Mucosa of rectum (tissue), 2 donors: ENCODE measurements at regions not wholly inside any gene's neighbourhood (a gene's known extent, or its start where the extent isn't known, plus 50 kb on each side); places are given as distances from the start of the nearest gene placed in this dataset.

Experiments used
- H3K27ac ChIP-seq, 2 donors: one replicate each; pipeline ENCODE4 v1.7.0; 2013; ENCODE audit warnings: inconsistent platforms in 2 of 2, low read depth in 2 of 2, low read length in 2 of 2
- H3K27me3 ChIP-seq, 2 donors: one replicate each; pipeline ENCODE4 v1.7.0; 2013; ENCODE audit warnings: low read length in 2 of 2; ENCODE audit not compliant: control insufficient read depth in 2 of 2, insufficient read depth in 2 of 2
- H3K36me3 ChIP-seq, 2 donors: one replicate each; pipeline ENCODE4 v1.7.0; 2013; ENCODE audit warnings: low read length in 2 of 2; ENCODE audit not compliant: control insufficient read depth in 2 of 2, insufficient read depth in 2 of 2
- H3K4me1 ChIP-seq, 2 donors: one replicate each; pipeline ENCODE4 v1.7.0; 2013; ENCODE audit warnings: low read length in 2 of 2, mild to moderate bottlenecking in 1 of 2; ENCODE audit not compliant: control insufficient read depth in 2 of 2, insufficient read depth in 2 of 2
- H3K4me3 ChIP-seq, 2 donors: one replicate each; pipeline ENCODE4 v1.7.0; 2013; ENCODE audit warnings: low read length in 2 of 2
- H3K9ac ChIP-seq, 2 donors: one replicate each; pipeline ENCODE4 v1.7.0; 2013; ENCODE audit warnings: low read length in 2 of 2, low read depth in 1 of 2, mild to moderate bottlenecking in 1 of 2
- H3K9me3 ChIP-seq, 2 donors: one replicate each; pipeline ENCODE4 v1.7.0; 2013; ENCODE audit warnings: low read length in 2 of 2; ENCODE audit not compliant: control insufficient read depth in 2 of 2
- donor health status: healthy.
- donor health status: Normal muscosa, but diverticular disease.

DNA sequence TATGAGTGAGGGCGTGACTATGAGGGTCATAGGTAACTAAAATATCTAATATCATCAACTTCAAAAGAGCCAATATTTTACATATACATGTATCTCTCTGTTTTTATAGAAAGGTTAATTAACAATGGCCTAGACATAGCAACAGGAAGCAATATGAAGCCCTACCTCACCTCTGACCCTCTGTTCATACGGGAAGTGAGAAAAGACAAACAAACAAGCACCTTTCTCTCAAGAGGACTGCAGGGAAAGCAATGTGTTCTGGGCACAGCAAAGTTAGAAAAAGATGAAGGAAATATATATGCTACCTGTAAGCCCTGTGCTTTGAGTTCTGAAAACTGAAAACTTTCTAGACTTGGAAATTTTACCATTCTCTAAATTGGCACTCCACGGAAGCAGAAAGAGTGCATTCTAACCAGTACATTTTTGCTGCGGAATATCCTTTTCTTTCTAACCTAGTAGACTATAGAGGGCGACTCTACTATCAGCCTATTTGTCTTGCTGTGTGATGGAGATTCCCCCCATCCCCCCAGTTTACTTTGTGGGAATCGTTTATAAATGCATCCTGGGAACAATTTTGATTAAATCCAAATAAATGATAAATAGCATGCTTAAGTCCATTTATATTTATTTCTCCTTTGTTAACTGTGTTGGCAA lies 830.4 kb upstream of the FAT3 start:
- Histone ChIP-seq H3K9ac (no peak overlapping the region), H3K27me3 (no peaks in the 10 kb centered on the region), H3K4me1 (no peaks in the 10 kb centered on the region), H3K36me3 (no peaks in the 10 kb centered on the region), H3K27ac (no peak overlapping the region), H3K9me3 (no peaks in the 10 kb centered on the region), H3K4me3 (no peak overlapping the region)

DNA sequence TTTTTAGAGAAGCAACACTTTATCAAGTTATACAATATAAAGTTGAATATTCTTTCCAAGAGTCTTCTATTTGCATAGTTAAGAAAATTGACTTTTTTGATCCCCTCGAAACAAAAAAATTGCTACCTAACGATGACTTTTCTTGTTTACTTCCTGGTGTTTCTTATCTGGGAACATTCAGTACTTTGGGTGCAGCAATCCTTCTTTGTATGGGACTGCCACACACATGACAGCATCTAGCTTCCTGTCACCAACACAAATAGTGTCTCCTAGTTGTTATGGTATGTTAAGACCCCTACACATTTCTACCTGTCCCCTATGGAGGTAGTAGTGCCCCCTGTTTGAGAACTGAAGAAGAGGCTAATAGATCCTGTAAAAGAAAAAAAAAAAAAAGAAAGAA lies 841.7 kb upstream of the FAT3 start:
- H3K9me3 ChIP-seq: no peaks in the 10 kb centered on the region
- H3K27ac ChIP-seq: no peak overlapping the region
- no peak overlapping the region for H3K9ac ChIP-seq
- no peak overlapping the region for H3K4me3 ChIP-seq
- H3K36me3 ChIP-seq: no peaks in the 10 kb centered on the region
- no peaks in the 10 kb centered on the region for H3K4me1 ChIP-seq
- H3K27me3 ChIP-seq: no peaks in the 10 kb centered on the region

DNA sequence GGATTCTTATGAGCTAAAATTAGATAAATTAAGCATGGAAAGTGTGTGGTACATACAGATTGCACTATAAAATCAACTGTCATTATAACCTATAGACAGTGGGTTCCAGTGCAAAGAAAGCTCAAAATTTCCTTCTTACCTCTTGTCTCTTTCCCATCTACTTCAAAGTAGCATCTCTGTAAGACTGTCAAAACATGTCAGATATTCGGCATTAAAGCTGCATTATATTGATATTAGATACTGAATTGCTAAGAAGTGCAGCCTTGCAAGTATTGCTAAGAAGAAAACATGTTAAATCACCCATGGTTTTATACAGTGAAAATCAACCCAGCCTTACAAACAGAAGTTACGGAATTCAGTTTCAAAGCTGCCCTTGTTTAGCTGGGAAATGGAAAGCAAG lies 849.8 kb upstream of the FAT3 start:
- Histone ChIP-seq H3K4me1 (no peaks in the 10 kb centered on the region), H3K9ac (no peak overlapping the region), H3K9me3 (no peaks in the 10 kb centered on the region), H3K4me3 (no peak overlapping the region), H3K27ac (no peak overlapping the region), H3K36me3 (no peaks in the 10 kb centered on the region), H3K27me3 (no peaks in the 10 kb centered on the region)

DNA sequence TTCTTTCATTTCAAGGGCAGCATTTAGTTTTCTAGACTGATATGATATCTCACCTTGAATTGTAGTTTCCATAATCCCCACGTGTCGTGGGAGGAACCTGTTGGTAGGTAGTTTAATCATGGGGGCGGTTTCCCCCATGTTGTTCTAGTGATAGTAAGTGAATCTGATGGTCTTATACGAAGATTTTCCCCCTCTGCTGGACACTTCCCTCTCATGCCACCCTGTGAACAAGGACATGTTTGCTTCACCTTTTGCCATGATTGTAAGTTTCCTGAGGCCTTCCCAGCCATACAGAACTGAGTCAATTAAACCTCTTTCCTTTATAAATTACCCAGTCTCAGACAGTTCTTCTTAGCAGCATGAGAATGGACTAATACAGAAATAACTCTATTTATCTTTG lies 851.1 kb upstream of the FAT3 start:
- Histone ChIP-seq H3K9ac (no peak overlapping the region), H3K27ac (no peak overlapping the region), H3K9me3 (no peaks in the 10 kb centered on the region), H3K27me3 (no peaks in the 10 kb centered on the region), H3K4me1 (no peaks in the 10 kb centered on the region), H3K4me3 (no peak overlapping the region), H3K36me3 (no peaks in the 10 kb centered on the region)

DNA sequence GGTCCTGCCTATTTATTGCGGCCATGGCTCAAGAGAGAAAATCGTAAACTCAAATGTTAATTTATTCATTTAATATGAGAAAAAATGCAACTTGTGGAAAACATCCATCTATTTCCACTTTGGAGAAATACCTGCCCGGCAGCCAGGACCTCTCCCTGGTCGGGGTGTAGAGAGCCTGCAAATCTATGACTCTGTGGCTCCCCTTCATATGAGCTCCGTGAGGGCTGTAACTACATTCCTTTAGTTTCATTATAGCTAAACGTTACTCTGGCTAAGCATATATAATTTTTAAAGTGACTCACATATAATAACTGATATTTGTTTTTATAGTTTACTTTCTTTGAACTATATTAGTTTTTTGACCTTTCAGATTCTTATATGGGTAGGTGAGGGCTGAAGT lies 857.8 kb upstream of the FAT3 start:
- Histone ChIP-seq H3K9ac (no peak overlapping the region), H3K27ac (no peak overlapping the region), H3K27me3 (no peaks in the 10 kb centered on the region), H3K4me1 (no peaks in the 10 kb centered on the region), H3K9me3 (no peaks in the 10 kb centered on the region), H3K36me3 (no peaks in the 10 kb centered on the region), H3K4me3 (no peak overlapping the region)

- Histone ChIP-seq H3K27ac (no peak overlapping the region), H3K9ac (no peak overlapping the region), H3K4me3 (no peak overlapping the region), H3K36me3 (no peaks in the 10 kb centered on the region), H3K27me3 (no peaks in the 10 kb centered on the region), H3K4me1 (no peaks in the 10 kb centered on the region), H3K9me3 (no peaks in the 10 kb centered on the region)
These were observed 858.5 kb upstream of the FAT3 start for GRCh38 chr11:91365986-91366585.

DNA sequence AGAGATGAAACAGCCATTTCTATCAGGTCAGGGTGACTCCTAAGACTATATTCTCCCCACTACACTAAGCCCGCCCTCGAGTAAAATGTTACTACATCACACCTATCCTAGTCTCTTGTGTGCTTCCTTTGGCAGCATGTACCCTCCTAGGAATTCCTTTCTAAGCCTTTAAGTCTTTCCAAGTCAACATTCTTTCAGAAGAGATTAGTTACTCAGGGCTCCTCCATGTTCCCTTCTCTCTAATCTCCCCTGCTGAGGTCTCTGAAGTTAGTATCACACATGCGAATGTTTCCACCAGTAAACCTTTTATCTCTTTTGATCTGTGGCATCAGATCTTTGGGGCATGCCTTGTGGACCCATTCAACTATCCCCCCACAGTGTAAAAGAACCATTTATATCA lies 873.7 kb upstream of the FAT3 start:
- Histone ChIP-seq H3K36me3 (no peaks in the 10 kb centered on the region), H3K9ac (no peak overlapping the region), H3K9me3 (no peaks in the 10 kb centered on the region), H3K4me1 (no peaks in the 10 kb centered on the region), H3K27ac (no peak overlapping the region), H3K27me3 (no peaks in the 10 kb centered on the region), H3K4me3 (no peak overlapping the region)

DNA sequence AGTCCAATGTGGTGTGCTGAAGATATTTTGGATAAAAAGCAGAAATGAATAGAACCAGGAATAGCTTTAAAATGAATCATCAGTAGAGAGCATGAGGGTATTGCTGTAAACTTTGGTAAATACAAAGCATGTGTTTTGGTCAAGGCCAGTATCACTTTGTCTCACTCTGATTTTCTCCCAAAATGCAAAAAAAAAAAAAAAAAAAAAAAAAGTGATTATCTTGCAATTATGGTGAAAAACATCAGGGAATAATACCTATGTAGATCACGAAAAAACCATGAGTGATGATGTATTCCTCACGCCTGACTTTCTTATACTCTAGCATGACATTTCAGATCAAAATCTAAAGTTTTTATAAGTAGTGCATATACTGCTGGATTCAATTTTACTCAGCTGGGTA lies 897.9 kb upstream of the FAT3 start:
- no peaks in the 10 kb centered on the region for H3K36me3 ChIP-seq
- no peak overlapping the region for H3K9ac ChIP-seq
- H3K27ac ChIP-seq: no peak overlapping the region
- no peaks in the 10 kb centered on the region for H3K27me3 ChIP-seq
- no peak overlapping the region for H3K4me3 ChIP-seq
- no peaks in the 10 kb centered on the region for H3K9me3 ChIP-seq
- no peaks in the 10 kb centered on the region for H3K4me1 ChIP-seq

DNA sequence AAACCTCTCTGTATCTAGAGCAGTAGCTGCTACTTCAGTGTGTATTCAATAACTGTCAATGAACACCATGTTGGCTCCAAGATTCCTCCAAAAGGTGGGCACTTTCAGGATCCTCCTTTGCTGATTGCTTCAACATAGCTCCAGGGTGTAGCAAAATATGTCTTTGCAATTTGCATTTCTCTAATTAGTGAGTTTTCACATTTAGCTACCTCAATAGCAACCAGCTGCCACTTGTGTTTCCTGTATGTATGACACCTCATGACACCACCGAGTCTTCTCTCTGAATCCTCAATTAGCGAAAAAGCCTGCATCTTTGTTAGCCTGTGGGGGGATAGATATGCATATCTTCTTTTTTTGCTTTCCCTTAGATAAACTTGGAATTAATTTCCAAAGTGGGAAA lies 898.3 kb upstream of the FAT3 start:
- Histone ChIP-seq H3K9me3 (no peaks in the 10 kb centered on the region), H3K9ac (no peak overlapping the region), H3K27ac (no peak overlapping the region), H3K4me3 (no peak overlapping the region), H3K4me1 (no peaks in the 10 kb centered on the region), H3K27me3 (no peaks in the 10 kb centered on the region), H3K36me3 (no peaks in the 10 kb centered on the region)

DNA sequence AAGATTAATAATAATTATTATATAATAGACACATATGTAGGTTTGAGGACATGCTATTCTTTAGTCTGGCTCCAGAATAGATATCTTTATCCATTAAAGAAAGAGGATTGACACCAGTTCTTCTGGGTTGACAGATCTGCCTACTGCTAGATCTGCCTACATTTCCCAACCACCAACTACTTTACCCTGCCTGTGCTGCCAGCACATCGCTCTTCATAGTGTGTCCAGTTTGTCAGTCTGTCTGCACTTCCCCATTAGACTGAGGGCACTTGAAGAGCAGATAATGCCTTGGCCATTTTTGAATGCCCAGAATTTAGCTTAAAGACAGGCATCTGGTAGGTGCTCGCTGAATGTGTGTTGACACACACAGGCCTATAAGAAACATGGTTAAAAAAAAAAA lies 910.1 kb upstream of the FAT3 start:
- H3K36me3 ChIP-seq: no peaks in the 10 kb centered on the region
- no peak overlapping the region for H3K4me3 ChIP-seq
- no peaks in the 10 kb centered on the region for H3K27me3 ChIP-seq
- no peaks in the 10 kb centered on the region for H3K9me3 ChIP-seq
- H3K27ac ChIP-seq: no peak overlapping the region
- no peak overlapping the region for H3K9ac ChIP-seq
- H3K4me1 ChIP-seq: no peaks in the 10 kb centered on the region
